HG02885 (cell line): ENCODE measurements at regions not wholly inside any gene's neighbourhood (a gene's known extent, or its start where the extent isn't known, plus 50 kb on each side); places are given as distances from the start of the nearest gene placed in this dataset.

ENCODE experiments used
- ATAC-seq: cut with Tn5 transposase; IDR thresholded peaks from one replicate; pipeline ENCODE4 v1.9.1; 2021; ENCODE audit warnings: mild to moderate bottlenecking; ENCODE audit not compliant: unreplicated experiment, poor library complexity

GRCh38 chr13:97057176-97057575, 62.9 kb upstream of the OXGR1 start:
- ATAC-seq, result no peak

GRCh38 chr13:97058391-97058790, 64.1 kb upstream of the OXGR1 start:
- no peak for ATAC-seq

- ATAC-seq, result no peak
Observed at GRCh38 chr13:97058926-97059325, 64.7 kb upstream of the OXGR1 start.

GRCh38 chr13:97067017-97067895, 73.0 kb upstream of the OXGR1 start:
- no peak for ATAC-seq

- no peak for ATAC-seq
Observed at GRCh38 chr13:97068151-97068550, 73.9 kb upstream of the OXGR1 start.

GRCh38 chr13:97069050-97069815, 75.0 kb upstream of the OXGR1 start:
- no peak for ATAC-seq

- ATAC-seq, result no peak
Observed at GRCh38 chr13:97072297-97072696, 78.0 kb upstream of the OXGR1 start.

GRCh38 chr13:97074618-97075017, 80.3 kb upstream of the OXGR1 start:
- no peak for ATAC-seq

GRCh38 chr13:97076898-97077297, 82.6 kb upstream of the OXGR1 start:
- no peak for ATAC-seq

GRCh38 chr13:97077341-97077740, 83.1 kb upstream of the OXGR1 start:
- ATAC-seq, result no peak

- no peak for ATAC-seq
Observed at GRCh38 chr13:97079726-97080125, 85.5 kb upstream of the OXGR1 start.

GRCh38 chr13:97082461-97083207, 88.4 kb upstream of the OXGR1 start:
- ATAC-seq, result no peak

GRCh38 chr13:97091196-97091595, 96.9 kb upstream of the OXGR1 start:
- ATAC-seq, result no peak

GRCh38 chr13:97100821-97101220, 106.5 kb upstream of the OXGR1 start:
- ATAC-seq, result no peak

- no peak for ATAC-seq
Observed at GRCh38 chr13:97101912-97102708, 107.8 kb upstream of the OXGR1 start.

GRCh38 chr13:97106323-97106722, 112.0 kb upstream of the OXGR1 start:
- no peak for ATAC-seq

- ATAC-seq, result no peak
Observed at GRCh38 chr13:97107815-97108529, 113.7 kb upstream of the OXGR1 start.

- no peak for ATAC-seq
Observed at GRCh38 chr13:97108530-97108900, 113.6 kb upstream of the MBNL2 start.

- no peak for ATAC-seq
Observed at GRCh38 chr13:97109256-97109655, 112.9 kb upstream of the MBNL2 start.
